Skeletal muscle satellite cell (primary cell): ENCODE measurements at regions not wholly inside any gene's neighbourhood (a gene's known extent, or its start where the extent isn't known, plus 50 kb on each side); places are given as distances from the start of the nearest gene placed in this dataset.

Experiments used
- H3K27me3 ChIP-seq: 2 replicates; pipeline ENCODE4 v1.7.0; 2013; ENCODE audit warnings: low read length; ENCODE audit not compliant: control insufficient read depth, insufficient read depth
- H3K36me3 ChIP-seq: 2 replicates; pipeline ENCODE4 v1.7.0; 2013; ENCODE audit warnings: mild to moderate bottlenecking, control low read depth, low read length; ENCODE audit not compliant: insufficient read depth
- H3K4me1 ChIP-seq: 2 replicates; pipeline ENCODE4 v1.7.0; 2013; ENCODE audit warnings: low read length; ENCODE audit not compliant: control insufficient read depth, insufficient read depth
- H3K4me2 ChIP-seq: 2 replicates; pipeline ENCODE4 v1.7.0; 2013; ENCODE audit warnings: mild to moderate bottlenecking, low read length
- H3K4me3 ChIP-seq: 2 replicates; pipeline ENCODE4 v1.7.0; 2013; ENCODE audit warnings: low read length
- H3K9ac ChIP-seq: 2 replicates; pipeline ENCODE4 v1.7.0; 2013; ENCODE audit warnings: mild to moderate bottlenecking, low read depth, low read length, moderate library complexity
- H3K9me3 ChIP-seq: replicated peaks from 2 replicates; pipeline ENCODE4 v1.7.0; 2013; ENCODE audit warnings: mild to moderate bottlenecking, control low read depth, low read length

DNA sequence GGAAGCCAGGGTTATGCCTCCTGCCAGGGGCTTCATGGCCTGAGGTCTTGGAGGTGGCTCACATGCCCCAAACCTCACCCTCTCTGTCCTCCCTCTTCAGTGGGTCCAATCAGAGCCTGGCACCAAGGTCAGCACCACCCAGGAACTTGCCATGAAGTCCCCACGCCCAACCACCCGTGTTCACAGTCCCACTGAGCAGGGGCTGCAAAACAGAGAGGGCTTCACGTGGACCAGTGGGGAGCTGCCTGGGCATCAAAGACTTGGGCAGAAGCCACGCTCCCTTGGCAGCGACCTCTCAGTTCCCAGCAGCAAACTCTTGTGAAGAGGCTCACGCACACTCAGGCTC is 425.8 kb upstream of the B3GAT1 start:
- Histone ChIP-seq H3K9ac (no peak overlapping the region), H3K9me3 (peaks cover 20% of the 10 kb centered on the region), H3K4me1 (no peaks in the 10 kb centered on the region), H3K4me3 (no peak overlapping the region), H3K36me3 (no peaks in the 10 kb centered on the region), H3K27me3 (no peaks in the 10 kb centered on the region), H3K4me2 (no peak overlapping the region)

DNA sequence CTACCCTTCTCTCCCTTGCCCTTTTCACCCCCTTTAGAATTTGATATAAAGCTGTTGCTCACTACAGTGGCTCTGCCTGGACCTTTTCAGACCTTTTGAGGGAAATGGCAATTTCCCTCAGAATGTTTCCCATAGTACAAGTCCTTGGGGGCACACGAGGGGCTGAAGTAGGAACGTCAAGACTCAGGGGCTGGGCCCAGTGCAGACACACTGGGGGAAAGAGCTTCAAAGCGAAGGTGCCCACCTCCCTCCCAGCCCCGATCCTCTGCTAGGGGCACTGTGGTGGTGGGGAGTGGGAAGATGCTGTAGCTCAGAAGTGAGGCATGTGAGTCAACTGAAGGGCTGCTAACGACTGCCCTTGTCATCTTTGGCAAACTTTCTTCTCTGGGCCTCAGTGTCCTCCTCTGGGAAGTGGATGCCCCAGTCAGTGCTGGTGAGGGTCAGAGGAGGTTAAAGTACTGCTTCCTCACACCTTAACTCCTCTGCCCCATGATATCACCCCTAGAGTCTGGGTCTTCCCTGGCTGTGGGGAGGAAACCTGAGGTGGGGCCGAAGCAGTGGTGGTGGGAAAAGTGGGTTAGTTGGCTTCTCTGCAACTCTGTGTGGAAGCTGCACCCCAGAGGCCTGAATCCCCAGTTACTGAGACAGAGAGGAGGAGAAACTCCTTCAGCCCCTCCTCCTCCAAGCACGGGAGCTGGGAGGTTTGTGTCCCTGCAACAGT is 425.3 kb upstream of the B3GAT1 start:
- H3K36me3 ChIP-seq = no peaks in the 10 kb centered on the region
- no peaks in the 10 kb centered on the region for H3K4me1 ChIP-seq
- no peaks in the 10 kb centered on the region for H3K27me3 ChIP-seq
- no peak overlapping the region for H3K4me2 ChIP-seq
- no peak overlapping the region for H3K9ac ChIP-seq
- H3K4me3 ChIP-seq = no peak overlapping the region
- peaks cover 18% of the 10 kb centered on the region for H3K9me3 ChIP-seq

DNA sequence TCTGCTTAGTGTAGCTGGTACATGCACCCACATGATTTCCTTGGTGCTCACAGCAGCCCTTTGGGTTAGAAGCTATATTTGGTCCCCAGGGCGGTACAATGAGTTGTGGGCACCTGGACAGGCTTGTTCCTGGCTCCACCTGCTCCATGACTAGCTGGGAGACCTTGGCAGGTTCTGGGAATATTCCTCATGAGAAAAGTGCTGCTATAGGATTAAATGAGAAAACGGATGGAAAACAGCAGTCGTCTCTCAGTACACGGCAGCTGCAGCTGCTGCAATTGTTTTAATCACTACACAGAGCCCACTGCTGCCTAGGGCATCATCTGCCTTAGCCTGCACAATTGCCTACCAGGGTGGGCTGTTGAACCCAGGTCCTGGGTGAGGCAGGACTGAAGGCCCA is 424.5 kb upstream of the B3GAT1 start:
- Histone ChIP-seq H3K4me2 (no peak overlapping the region), H3K27me3 (no peaks in the 10 kb centered on the region), H3K9me3 (peaks cover 14% of the 10 kb centered on the region), H3K4me1 (no peaks in the 10 kb centered on the region), H3K9ac (no peak overlapping the region), H3K36me3 (no peaks in the 10 kb centered on the region), H3K4me3 (no peak overlapping the region)

DNA sequence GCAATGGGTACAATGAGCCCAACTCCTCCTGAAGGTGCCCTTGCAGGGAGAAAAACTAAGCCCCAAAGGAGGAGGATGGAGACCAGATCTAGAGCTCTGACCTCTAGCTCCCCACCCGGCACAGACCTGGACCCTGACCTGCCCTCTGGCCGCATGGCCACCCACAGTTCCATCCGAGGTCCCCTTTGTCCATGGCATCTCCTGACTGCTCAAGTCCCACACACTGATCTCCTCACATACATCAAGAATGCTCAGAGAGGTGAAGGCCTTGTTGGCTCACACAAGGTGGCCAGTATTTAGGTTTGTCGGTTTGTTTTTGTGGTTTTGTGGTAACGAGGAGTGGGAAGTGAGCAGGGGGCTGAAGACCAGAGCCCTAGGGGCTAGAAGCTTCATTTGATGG is 423.5 kb upstream of the B3GAT1 start:
- H3K9me3 ChIP-seq = peaks cover 8% of the 10 kb centered on the region

DNA sequence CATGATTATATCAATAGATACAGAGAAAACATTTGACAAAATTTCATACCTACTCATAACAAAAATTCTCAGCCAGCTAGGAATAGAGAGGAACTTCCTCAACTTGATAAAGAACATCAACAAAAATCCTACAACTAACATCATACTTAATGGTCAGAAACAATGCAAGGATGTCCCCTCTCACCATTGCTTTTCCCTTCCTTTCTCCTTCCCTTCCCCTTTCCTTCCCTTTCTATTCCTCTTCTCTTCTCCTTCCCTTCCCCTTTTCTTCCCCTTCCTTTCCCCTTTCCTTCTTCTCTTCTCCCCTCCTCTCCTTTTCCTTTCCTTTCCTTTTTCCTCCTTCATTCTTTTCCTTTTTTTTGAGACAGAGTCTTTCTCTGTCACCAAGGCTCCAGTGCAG is 418.3 kb upstream of the B3GAT1 start:
- Histone ChIP-seq H3K9ac (no peak overlapping the region), H3K27me3 (no peaks in the 10 kb centered on the region), H3K4me2 (no peak overlapping the region), H3K4me1 (no peaks in the 10 kb centered on the region), H3K4me3 (no peak overlapping the region), H3K9me3 (peaks cover 3% of the 10 kb centered on the region), H3K36me3 (no peaks in the 10 kb centered on the region)

More for the DNA sequence above, 423.5 kb upstream of the B3GAT1 start:
- Histone ChIP-seq H3K27me3 (no peaks in the 10 kb centered on the region), H3K36me3 (no peaks in the 10 kb centered on the region), H3K9ac (no peak overlapping the region), H3K4me2 (no peak overlapping the region), H3K4me3 (no peak overlapping the region), H3K4me1 (no peaks in the 10 kb centered on the region)

DNA sequence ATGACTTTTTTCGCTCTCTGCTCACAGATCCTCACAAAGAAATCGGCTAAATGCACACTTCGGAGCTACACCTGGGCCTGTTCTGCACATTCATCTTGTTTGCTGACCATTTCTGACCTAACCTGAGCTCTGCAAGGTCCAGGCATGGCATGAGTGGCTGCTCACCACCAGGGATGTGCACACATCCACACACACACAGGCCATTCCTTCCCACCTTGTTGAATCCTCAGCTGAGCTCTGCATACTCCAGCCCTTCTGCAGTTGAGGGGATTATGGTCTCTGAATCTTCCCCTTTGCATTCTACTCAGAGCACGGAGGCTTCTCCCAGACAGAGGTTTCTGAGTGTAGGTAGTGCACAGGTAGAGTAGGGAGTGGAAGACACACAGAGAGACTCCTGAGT is 411.9 kb upstream of the B3GAT1 start:
- Histone ChIP-seq H3K4me1 (no peaks in the 10 kb centered on the region), H3K9ac (no peak overlapping the region), H3K36me3 (no peaks in the 10 kb centered on the region), H3K27me3 (no peaks in the 10 kb centered on the region), H3K4me3 (no peak overlapping the region), H3K4me2 (no peak overlapping the region), H3K9me3 (peaks cover 6% of the 10 kb centered on the region)

DNA sequence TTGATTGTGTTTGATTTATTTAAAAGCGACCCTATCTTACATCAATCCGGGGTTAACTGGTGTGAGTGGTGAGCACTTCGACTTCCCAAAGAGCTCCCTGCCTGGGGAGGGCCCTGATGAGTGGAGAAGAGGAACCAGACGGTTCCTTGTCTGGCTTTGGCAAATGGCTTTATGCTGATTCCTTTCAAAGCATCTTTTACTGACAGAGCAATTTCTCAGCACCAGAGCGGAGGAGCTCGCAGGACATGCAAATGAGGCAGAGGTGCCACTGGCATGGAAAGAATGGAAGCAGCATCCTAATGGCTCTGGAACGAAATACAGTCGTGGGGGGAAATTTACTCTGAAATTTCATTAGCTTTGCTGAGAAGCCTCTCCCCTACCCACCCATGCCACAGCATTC is 410.9 kb upstream of the B3GAT1 start:
- Histone ChIP-seq H3K4me2 (no peak overlapping the region), H3K4me1 (no peaks in the 10 kb centered on the region), H3K9me3 (peaks cover 6% of the 10 kb centered on the region), H3K27me3 (no peaks in the 10 kb centered on the region), H3K4me3 (no peak overlapping the region), H3K36me3 (no peaks in the 10 kb centered on the region), H3K9ac (no peak overlapping the region)

DNA sequence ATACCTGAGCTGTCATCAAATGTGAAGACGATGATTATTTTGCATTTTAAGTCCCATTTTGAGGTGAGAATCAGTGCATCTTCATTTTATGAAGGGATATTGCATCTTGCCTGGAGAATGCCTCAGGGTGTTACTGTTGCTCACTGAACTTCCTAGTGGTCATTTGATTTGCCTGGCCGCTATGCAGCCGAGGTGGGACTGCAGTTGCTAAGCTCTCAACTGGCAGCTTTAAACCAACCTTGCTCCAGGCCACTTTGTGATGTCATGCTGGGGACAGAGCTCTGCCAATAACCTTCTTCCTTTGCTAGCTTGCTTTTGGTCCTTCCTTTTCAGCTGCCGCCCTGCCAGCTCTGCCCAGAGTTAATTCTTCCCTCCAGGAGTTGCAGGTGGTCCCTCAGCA is 409.4 kb upstream of the B3GAT1 start:
- H3K4me2 ChIP-seq = no peak overlapping the region
- no peaks in the 10 kb centered on the region for H3K4me1 ChIP-seq
- H3K27me3 ChIP-seq = no peaks in the 10 kb centered on the region
- no peak overlapping the region for H3K4me3 ChIP-seq
- no peak overlapping the region for H3K9ac ChIP-seq
- peaks cover 6% of the 10 kb centered on the region for H3K9me3 ChIP-seq
- H3K36me3 ChIP-seq = no peaks in the 10 kb centered on the region

DNA sequence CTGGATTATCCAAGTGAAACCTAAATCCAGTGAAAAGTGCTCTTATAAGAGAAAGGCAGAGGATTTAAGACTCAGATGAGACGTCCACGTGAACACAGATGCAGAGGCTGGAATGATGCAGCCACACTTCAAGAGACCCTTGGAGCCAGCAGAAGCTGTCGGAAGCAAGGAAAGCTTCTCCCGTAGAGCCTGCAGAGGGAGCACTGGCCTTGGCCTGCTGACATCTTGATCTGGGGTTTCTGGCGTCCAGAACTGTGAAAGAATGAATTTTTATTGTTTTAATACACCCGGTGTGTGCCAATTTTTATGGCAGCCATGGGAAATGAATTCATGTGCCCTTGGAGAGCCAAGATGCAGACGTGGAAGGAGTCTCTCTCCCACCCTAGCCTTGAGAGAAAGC is 407.0 kb upstream of the B3GAT1 start:
- H3K9me3 ChIP-seq = peaks cover 4% of the 10 kb centered on the region
- H3K4me3 ChIP-seq = no peak overlapping the region
- H3K36me3 ChIP-seq = no peaks in the 10 kb centered on the region
- no peak overlapping the region for H3K9ac ChIP-seq
- no peaks in the 10 kb centered on the region for H3K27me3 ChIP-seq
- H3K4me2 ChIP-seq = no peak overlapping the region
- no peaks in the 10 kb centered on the region for H3K4me1 ChIP-seq

DNA sequence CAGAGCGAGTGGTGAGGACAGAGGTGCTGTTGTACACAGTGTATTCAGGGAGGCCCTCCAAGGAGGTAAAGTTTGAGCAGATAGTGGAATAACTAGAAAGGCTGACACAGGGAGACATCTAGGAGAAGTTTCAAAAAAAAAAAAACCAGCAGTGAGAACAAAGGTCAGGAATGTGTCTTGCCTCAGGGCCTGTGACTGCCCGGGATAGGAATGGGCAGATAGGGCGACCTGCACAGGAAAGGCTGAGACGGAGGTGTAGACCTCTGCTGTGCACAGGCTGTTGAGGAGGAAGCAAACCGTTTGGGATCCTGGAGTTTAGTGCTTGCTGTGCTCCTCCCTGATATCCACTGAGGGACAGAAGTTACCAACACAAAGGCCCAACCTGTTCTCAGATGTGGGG is 406.5 kb upstream of the B3GAT1 start:
- Histone ChIP-seq H3K4me3 (no peak overlapping the region), H3K36me3 (no peaks in the 10 kb centered on the region), H3K27me3 (no peaks in the 10 kb centered on the region), H3K4me2 (no peak overlapping the region), H3K4me1 (no peaks in the 10 kb centered on the region), H3K9ac (no peak overlapping the region), H3K9me3 (no peaks in the 10 kb centered on the region)

- Histone ChIP-seq H3K9me3 (peaks cover 4% of the 10 kb centered on the region), H3K4me1 (no peaks in the 10 kb centered on the region), H3K4me3 (no peak overlapping the region), H3K27me3 (no peaks in the 10 kb centered on the region), H3K4me2 (no peak overlapping the region), H3K36me3 (no peaks in the 10 kb centered on the region), H3K9ac (no peak overlapping the region)
These were observed 403.4 kb upstream of the B3GAT1 start for GRCh38 chr11:134815404-134815803.

DNA sequence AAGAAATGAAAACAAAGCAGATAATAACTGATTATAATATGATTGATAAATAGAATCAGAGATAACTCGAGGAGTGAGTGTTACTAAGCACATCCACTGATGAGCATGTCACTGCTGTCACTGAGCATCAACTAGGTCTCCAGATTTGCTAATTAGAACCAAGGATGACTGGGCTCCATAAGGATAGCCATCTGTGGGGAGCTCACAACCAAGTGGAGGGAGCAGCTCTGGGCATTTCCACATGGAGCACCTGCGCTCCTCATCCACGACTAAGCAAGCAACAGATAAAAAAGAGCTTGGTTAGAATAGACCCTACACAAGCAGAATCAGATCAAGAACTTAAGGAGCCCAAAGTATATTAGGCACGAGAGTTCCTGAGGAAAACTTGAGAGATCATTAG is 396.0 kb upstream of the B3GAT1 start:
- H3K4me2 ChIP-seq = no peak overlapping the region
- H3K27me3 ChIP-seq = no peaks in the 10 kb centered on the region
- peaks cover 12% of the 10 kb centered on the region for H3K9me3 ChIP-seq

More for the DNA sequence above, 396.0 kb upstream of the B3GAT1 start:
- H3K4me3 ChIP-seq = no peak overlapping the region
- no peaks in the 10 kb centered on the region for H3K4me1 ChIP-seq
- no peaks in the 10 kb centered on the region for H3K36me3 ChIP-seq
- H3K9ac ChIP-seq = no peak overlapping the region
